Glomerular endothelial cell (primary cell): ENCODE measurements at regions not wholly inside any gene's neighbourhood (a gene's known extent, or its start where the extent isn't known, plus 50 kb on each side); places are given as distances from the start of the nearest gene placed in this dataset.
"Not testable (repeated sequence)": the region's sequence is repeated elsewhere in the genome, so short reads cannot be mapped to it uniquely, and the experiment has no call there.

Source experiments
- DNase-seq: peaks from one replicate; pipeline ENCODE4 v3.0.0-alpha.2; 2011; ENCODE audit warnings: low read depth, low spot score; ENCODE audit errors: extremely low read depth

DNA sequence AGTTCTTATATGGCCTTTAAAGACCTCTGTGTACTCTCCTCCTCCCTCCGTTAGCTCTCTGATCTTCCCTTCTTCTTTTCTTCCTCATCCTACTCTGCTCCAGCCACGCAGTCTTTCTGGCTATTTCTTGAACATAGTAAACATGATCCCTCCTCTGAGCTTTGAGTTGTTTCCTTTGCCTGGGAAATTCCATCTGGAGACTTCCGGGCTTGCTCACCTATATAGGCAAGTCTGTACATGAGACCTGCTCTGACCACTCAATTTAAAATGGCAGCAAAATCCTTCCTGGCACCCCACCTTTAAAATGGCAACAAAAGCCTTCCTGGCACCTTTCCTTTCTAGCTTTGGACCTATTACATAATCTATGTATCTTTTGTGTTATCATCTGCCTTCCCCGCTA lies 517.6 kb downstream of the TTLL7 start:
- DNase-seq, result not testable (repeated sequence)

DNA sequence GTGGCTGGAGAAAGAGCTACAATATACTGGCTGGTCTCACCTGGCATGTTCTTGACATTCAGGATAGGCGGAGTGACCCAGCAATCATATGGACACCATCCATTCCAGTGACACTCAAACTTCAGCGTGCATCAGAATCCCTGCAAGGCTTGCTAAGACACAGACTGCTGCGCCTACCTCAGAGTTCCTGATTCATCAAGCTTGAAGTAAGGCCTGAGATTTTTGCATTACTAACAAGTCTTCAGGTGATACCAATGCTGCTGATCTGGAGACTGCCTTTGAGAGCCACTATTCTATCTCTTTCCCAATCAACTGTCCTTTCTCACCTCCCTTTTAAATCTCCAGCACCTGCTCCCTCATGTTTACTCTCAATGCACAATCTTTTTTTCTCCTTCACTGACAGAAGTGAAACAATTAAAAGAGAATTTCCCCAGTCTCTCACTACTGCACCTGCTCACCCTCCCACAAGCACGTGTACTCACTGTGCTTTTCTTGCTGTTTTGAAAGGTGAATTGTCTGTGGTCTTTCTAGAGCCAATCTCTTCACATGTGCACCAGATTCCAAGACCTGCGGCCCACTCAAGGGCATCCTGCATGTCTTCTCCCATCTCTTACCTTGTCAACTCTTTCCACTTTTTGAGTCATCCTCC lies 519.2 kb downstream of the TTLL7 start:
- not testable (repeated sequence) for DNase-seq

DNA sequence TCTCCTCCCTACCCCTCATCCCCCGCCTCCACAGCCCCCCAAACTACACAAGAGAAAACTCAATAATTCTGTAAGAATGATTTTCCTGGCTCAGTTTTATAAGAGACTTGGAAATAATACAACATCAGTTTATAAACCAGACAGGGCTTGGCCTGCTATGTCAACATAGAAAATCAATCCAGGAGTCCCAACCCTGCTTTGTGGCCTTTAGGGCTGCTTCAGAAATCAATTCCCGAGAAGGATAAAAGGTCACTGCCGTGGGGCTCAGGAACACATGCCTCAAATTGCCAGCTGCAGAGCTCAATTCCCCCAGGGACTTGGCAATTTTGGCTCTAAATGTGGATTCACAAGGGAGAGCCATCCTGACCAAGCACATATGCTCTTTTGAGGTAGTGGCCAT lies 520.8 kb downstream of the TTLL7 start:
- not testable (repeated sequence) for DNase-seq

DNA sequence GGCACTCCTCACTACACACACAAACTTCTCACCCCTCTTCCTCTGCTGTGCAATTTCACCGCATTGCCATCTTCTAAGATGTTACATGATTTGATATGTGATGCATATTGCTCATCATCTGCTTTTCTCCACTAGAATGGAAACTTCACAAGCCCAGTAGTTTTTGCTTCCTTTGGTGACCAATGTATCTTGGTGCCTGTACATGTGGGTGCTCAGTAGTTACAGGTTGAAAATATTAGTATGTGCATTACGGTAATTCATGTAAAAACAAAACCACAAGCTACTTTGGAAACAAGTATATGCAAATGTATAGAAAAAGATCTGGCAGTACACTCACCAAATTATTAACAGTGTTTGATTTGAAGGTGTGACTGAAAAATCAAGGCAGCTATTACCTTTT lies 522.4 kb downstream of the TTLL7 start:
- DNase-seq, result not testable (repeated sequence)

DNA sequence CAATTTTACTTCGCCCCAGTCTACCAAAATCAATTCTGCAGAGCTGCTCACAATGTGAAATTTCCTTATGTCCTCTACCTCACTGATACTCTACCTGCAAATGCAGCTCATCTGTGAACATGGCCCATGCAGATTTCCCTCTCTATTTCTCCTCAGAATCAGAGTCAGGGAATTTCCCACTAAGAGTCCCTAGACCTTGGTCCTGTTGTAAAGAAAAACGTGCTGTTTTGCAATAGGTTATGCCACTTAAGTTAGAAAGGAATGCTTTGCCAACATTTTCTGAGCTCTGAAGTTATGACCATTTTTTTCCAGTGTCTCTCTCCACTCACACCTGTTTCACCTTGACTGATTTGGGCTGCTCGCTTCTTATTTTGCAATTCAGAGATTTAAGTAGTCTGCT lies 524.0 kb downstream of the TTLL7 start:
- not testable (repeated sequence) for DNase-seq

DNA sequence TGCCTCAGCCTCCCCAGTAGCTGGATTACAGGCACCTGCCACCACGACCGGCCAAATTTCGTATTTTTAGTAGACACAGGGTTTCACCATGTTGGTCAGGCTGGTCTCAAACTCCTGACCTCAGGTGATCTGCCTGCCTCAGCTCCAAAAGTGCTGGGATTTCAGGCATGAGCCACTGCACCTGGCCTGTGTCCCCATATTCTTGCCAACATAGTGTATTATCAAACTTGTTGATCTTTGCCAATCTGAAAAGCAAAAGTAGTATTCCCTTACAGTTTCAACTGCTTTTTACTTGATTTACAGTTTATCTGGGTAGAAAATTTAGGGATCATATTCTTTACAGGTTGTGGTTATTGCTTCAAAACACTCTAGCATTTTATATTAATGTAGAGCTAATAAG lies 524.9 kb downstream of the TTLL7 start:
- not testable (repeated sequence) for DNase-seq

DNA sequence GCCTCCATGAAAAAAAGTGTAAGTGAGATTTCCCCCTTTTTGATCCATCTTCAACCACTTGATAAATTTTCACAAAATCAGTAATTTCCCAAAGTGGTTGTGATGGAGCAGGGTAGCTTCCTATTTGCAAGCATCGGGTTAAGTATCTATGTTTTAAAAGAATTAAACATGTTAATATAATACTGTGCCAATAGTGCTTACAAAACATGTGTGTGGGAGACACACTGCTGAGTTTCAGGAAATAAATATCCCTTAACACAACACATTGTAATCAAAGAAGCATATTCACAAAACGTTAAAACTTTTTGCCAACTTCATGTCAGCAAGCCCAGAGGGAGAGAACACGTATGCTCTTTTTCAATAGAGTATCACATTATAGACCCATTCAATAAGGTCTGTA lies 526.9 kb downstream of the TTLL7 start:
- not testable (repeated sequence) for DNase-seq

DNA sequence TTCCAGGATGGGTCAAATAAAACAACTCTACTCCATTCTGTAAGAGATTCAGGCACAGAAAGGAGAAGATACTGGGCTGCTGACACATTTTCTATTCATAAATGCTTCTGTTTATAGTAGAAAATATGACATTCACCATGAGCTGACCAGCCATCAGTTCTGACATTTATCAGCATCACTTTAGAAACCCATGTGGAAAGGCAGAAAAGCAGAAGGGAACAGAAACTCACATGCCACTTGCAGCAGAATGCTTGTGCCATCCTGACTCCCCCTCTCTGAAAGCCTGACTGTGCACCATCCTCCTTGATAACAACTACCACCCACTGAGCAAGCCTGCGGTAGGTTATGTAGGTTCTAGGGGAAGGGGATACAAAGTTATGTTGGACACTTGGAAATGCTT lies 527.7 kb downstream of the TTLL7 start:
- not testable (repeated sequence) for DNase-seq

DNA sequence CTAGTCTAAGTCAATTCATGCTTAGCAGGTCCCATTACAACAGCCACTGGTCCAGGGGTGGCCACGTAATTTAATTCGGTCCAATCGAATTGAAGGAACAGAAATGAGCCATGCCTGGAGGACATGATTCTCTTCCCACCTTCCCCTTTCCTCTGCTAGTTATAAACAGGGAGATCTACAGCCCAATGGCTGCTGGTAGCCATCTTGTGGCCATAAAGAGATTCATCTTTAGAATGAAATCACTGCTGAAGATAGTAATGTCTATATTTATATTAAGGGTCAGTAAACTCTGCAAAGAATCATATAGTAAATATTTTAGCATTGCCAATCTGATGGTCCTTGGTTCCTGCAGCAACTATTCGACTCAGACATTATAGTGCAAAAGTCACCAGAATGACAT lies 530.6 kb downstream of the TTLL7 start:
- DNase-seq, result not testable (repeated sequence)

DNA sequence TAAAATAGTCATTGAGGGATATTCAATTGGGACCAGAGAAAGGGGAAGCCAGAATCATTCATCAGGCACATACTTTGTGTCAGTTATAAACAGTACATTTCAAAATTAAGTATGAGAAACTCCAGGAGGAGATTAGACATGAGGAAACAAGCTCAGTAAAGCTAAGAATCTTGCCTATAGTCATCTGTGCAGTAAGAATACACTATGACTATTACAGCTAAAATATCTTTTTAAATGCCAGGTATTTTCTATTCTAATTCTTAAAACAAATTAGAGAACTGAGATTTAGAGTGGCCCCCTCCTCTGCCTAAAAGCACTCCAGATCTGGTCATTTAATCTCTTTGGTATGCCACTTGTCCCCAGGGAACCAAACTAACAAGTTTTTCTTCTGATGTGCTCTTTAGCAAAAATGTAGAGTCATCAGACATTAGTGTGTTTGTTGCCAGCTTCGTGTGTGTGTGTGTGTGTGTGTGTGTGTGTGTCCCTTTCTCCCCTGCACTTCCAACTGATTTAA lies 541.1 kb downstream of the TTLL7 start:
- not testable (repeated sequence) for DNase-seq

DNA sequence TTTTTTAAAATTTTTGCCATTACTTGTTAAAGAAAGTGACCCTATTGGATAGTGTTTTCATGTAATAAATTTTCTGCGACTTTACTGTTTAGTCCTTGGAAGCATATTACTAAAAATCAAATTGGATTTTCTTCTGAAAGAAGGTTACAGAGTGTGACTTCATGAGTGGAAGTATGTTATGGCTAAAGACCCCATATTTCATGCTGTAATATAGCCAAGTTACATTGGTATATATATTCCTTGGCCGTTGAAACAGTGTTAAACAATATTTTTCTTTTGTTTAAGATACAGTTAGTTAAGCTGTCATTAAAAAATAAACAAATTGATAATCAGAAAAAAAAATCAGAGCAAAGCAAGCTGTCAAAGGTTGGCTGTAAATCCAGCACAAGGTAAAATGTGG lies 541.7 kb downstream of the TTLL7 start:
- not testable (repeated sequence) for DNase-seq

DNA sequence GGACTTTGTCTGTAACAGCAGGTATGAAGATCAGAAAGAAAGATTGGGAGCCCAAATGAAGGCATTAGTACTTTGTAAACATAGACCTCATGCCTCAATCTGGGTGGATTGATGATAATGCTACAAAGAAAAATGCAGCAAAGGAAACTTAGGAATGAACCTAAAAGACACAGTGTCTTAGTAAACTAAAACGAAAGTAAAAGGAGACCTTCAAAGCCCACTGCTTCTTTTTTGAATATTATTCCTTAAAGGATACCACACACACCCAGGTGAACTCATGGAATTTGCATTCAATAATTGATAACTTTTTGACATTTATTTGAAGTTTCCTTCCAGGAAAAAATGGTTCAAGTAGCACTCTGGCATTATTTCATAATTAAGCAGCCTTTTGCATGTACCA lies 543.2 kb downstream of the TTLL7 start:
- DNase-seq, result not testable (repeated sequence)

DNA sequence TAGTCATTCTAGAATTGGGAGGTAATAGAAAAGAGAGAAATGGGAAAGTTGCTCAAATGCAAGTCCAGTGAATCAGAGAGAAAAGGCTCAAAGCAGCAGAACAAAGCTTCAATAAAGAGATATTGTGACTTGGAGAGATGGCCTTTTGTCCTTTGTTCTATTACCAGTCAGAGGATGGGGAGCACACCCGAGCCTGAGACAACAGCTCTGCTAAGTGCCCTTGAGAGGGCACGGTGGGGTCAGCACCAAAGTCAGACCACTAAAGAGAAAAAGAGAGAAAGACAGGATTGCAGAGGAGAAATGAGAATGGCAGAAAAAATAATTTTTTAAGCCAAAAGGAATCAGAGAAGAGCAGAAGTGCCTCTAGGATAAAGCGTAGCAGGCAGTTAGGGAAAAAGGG lies 553.1 kb downstream of the TTLL7 start:
- DNase-seq, result not testable (repeated sequence)

DNA sequence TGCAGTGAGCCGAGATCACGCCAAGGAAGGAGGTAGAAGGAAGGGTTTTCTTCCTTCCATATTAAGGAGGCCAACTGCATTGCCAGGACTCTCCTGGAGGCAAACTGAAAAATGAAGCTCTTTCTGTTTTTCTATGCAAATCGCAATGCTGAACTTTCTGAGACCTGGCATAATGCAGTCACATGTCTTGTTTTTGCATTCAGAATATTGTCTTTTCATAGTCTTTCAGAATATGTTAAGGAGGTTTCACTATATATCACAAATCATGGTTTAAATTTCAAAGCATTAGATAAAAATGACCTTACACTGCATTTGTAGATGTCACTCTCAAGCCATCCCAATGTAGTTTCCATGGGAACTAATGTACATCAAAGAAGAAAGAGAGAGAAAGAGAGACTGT lies 556.5 kb downstream of the TTLL7 start:
- not testable (repeated sequence) for DNase-seq

DNA sequence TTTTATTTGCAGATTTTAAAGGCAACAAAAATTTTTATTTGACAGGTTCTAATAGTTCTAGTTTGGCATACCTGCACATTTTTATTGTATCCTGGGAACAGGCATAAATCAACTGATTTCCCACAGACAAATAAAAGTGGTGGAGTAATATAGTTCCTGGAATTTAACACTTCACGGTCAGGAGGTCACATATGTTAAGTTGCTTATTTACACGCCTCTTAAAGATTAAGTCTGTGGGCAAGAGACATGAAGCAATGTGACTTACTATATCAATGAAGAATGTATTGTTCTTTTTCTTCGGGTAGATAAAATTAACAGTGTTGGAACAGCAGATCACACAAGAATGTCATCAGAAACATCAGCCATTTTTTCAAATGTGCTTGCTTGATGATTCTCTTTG lies 558.3 kb downstream of the TTLL7 start:
- DNase-seq, result not testable (repeated sequence)

DNA sequence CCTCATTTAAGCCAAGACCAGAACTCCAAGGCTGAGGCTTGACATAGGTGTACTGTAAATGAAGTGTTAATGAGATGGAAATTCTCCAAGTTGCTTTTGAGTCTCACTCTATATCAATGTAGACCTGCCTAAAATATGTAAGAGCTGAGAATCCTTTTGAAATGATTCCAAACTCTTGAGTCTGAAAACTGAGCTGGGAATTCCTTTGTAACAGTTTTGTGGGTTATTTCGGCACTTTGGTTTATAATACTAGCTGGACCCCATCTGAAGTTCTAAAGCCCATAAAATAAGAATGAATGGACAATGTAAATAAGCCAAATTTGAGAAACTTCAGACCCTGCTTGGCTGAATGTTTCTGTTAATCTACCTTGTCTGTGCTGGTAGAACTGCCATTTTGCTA lies 558.9 kb downstream of the TTLL7 start:
- not testable (repeated sequence) for DNase-seq

DNA sequence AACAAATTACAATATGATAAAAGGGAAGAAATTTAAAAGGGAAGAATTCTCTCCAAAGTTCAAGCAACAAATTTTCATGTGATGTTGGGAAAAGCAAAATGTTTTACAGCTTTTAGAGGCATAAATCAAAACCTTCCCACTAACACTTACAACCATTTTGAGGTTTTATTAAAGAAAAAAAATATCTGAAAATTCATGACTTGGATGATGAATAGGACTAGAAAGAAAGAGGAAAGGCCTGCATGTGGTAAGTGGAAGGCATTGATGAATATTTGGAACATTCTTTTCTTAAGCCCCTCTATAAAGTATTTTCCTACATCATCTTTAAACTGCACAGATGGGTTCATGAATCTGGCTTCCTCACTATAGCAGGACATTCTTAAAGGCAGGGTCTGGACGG lies 560.6 kb downstream of the TTLL7 start:
- not testable (repeated sequence) for DNase-seq

DNA sequence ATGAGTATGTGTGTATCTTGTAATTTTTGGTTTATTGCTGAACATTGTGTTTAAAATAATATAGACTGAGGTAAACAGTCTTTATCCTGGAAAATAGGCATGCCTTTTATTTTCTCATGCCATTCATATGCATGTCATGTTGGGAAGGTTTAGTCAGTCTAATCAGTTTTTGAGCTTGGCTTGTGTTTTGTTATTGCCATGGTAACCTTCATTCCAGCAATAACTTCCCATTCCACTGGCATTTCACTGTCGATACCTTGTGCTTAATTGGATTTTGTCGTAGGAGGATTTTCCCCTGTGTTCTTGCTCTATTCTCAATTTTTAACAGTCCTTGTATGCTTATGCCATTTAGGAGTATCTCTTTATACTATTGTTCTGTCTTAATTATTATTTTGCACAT lies 563.6 kb downstream of the TTLL7 start:
- not testable (repeated sequence) for DNase-seq

DNA sequence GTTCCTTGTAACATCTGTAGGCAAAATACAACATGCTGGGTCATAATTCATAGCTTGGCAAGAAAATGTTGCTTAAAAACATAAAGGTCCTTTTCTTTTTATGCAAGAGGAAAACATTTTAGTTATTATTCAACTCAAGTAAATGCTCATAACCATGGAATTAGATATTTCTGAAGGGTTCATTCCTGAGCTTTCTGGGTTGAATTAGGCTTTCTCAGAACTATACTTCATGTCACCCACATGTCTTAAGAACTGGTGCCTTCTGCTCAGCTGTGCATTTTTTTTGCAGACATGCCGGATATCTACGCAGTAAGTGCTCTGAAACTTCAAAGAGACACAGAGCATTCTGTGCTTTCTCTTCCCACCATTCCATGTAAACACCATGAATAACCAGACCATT lies 571.4 kb downstream of the TTLL7 start:
- DNase-seq, result not testable (repeated sequence)

DNA sequence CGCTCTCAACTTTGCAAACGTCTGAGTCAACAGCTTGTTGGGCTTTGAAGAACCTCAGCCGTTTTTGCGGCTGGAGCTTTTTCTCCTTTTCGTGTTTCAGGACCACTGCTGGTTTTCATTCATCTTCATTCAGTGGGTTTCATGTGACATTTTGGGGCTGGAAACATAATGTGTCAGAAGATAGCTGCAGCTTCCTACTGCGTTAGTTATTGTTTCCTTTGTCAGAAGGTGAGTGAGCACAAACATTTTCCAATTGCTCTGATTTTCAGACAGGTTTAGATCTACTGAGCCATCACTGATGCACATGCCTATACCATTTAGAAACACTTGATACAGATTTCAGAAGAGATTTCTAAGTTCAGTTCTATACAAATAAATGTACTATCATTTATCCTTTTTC lies 575.5 kb downstream of the TTLL7 start:
- not testable (repeated sequence) for DNase-seq

DNA sequence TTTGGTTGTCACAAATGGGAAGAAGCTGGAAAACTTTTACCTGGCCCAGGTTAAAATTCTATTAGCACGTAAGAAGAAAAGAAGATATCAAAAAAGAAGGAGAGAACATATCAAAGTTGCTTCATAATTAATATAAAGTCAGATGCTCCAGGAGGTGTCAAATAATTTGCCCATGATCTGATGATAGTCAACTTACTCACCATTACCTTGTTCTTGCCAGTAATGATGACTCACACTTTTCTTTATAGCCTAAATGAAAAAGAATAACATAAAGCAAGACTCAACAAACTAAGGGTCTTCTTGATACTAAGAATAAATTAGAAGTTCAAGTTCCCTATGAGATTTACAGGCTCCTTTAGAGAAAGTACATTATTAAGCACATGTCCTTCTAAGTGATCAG lies 580.4 kb downstream of the TTLL7 start:
- DNase-seq, result no peak

DNA sequence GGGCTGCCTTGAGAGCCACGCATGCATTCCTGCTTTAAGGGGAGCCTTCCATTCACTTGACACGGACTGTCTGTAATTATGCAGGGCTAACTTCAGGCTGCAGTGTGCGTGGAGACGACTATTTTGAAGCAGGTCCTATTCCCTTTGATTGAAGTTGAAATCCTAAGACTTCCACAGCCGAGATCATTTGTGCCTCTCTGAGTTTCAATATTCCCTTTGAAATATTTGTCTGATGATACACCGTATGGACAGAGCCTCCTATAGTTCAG lies 585.2 kb downstream of the TTLL7 start:
- not testable (repeated sequence) for DNase-seq
